ENCODE measurements at regions not wholly inside any gene's neighbourhood (a gene's known extent, or its start where the extent isn't known, plus 50 kb on each side); places are given as distances from the start of the nearest gene placed in this dataset.
"Not testable (repeated sequence)": the region's sequence is repeated elsewhere in the genome, so short reads cannot be mapped to it uniquely, and the experiment has no call there.

- no peak for DNase-seq (ENCODE audit: low read depth)
These were observed 109.8 kb downstream of the ETS2 start for GRCh38 chr21:38915546-38915945.

GRCh38 chr21:38914528-38915293, 109.0 kb downstream of the ETS2 start:
- no peak for DNase-seq (ENCODE audit: low read depth)

GRCh38 chr21:38913893-38914527, 108.3 kb downstream of the ETS2 start:
- no peak for DNase-seq (ENCODE audit: low read depth)

- no peak for DNase-seq (ENCODE audit: low read depth)
These were observed 107.6 kb downstream of the ETS2 start for GRCh38 chr21:38913120-38913892.

- DNase-seq (ENCODE audit: low read depth) = no peak
These were observed 107.0 kb downstream of the ETS2 start for GRCh38 chr21:38912789-38913119.

GRCh38 chr21:38912102-38912629, 106.4 kb downstream of the ETS2 start:
- DNase-seq (ENCODE audit: low read depth) = no peak

- DNase-seq (ENCODE audit: low read depth) = no peak
These were observed 105.9 kb downstream of the ETS2 start for GRCh38 chr21:38911484-38912101.

- DNase-seq (ENCODE audit: low read depth) = no peak
These were observed 104.8 kb downstream of the ETS2 start for GRCh38 chr21:38910390-38911067.

- DNase-seq (ENCODE audit: low read depth) = no peak
These were observed 104.2 kb downstream of the ETS2 start for GRCh38 chr21:38909929-38910328.

GRCh38 chr21:38909109-38909508, 103.4 kb downstream of the ETS2 start:
- DNase-seq (ENCODE audit: low read depth) = no peak

- DNase-seq (ENCODE audit: low read depth) = no peak
These were observed 102.8 kb downstream of the ETS2 start for GRCh38 chr21:38908537-38908936.

- DNase-seq (ENCODE audit: low read depth) = no peak
These were observed 100.0 kb downstream of the ETS2 start for GRCh38 chr21:38905752-38906151.

- no peak for DNase-seq (ENCODE audit: low read depth)
These were observed 99.6 kb downstream of the ETS2 start for GRCh38 chr21:38905328-38905727.

GRCh38 chr21:38903690-38904139, 98.0 kb downstream of the ETS2 start:
- DNase-seq (ENCODE audit: low read depth) = no peak

- DNase-seq (ENCODE audit: low read depth) = no peak
These were observed 97.1 kb downstream of the ETS2 start for GRCh38 chr21:38902608-38903445.

GRCh38 chr21:38900499-38900898, 94.8 kb downstream of the ETS2 start:
- no peak for DNase-seq (ENCODE audit: low read depth)

GRCh38 chr21:38899985-38900384, 94.3 kb downstream of the ETS2 start:
- DNase-seq (ENCODE audit: low read depth) = not testable (repeated sequence)

GRCh38 chr21:38899277-38899947, 93.7 kb downstream of the ETS2 start:
- no peak for DNase-seq (ENCODE audit: low read depth)

GRCh38 chr21:38898422-38899096, 92.8 kb downstream of the ETS2 start:
- peak; percentile 50 for DNase-seq (ENCODE audit: low read depth)

All from HT1080 (cell line).